ENCODE measurements at regions not wholly inside any gene's neighbourhood (a gene's known extent, or its start where the extent isn't known, plus 50 kb on each side); places are given as distances from the start of the nearest gene placed in this dataset.
A peak's percentile ranks its signal among the peaks of the same experiment; 100 is the strongest.

DNA sequence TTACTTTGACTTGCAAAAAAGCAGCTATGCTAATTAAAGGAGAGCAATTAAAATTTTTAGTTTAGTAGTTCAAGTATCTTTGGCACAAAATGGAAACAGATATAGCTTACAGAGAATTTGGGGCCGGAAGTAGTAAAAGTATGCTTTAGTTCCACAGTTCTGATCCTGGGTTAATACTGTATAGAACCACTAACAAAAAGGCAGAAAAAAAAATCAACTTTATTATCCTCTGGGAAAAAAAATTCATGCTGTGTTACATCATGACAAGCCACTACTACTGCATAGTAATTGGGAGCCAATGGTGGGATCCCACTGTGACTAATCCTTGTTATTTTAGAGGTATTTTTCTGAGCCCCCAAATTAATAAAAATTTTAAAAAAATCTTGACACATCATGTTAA lies 246.8 kb upstream of the PRDM9 start:
- Histone ChIP-seq H3K9ac (ENCODE audit: insufficient read depth, low read length) (no peak overlapping the region), H3K27me3 (ENCODE audit: control insufficient read depth, insufficient read depth, low read length) (no peaks in the 10 kb centered on the region), H3K4me2 (ENCODE audit: extremely low read depth, insufficient read depth, low read length) (no peak overlapping the region), H3K36me3 (ENCODE audit: control insufficient read depth, insufficient read depth, low read length) (no peaks in the 10 kb centered on the region), H3K9me3 (ENCODE audit: control insufficient read depth, insufficient read depth, low read depth, low read length) (no peaks in the 10 kb centered on the region), H3K79me2 (ENCODE audit: control insufficient read depth, insufficient read depth, low read length) (no peaks in the 10 kb centered on the region), H3K4me1 (ENCODE audit: control insufficient read depth, extremely low read depth, insufficient read depth, low read length) (no peaks in the 10 kb centered on the region), H4K20me1 (ENCODE audit: control insufficient read depth, extremely low read depth, insufficient read depth, low read length) (no peaks in the 10 kb centered on the region), H2AFZ (ENCODE audit: low read length) (no peak overlapping the region), H3K27ac (ENCODE audit: insufficient read depth, low read length) (no peak overlapping the region), H3K4me3 (replicated peaks in 1 of 4; ENCODE audit: control extremely low read depth in 1 of 4, insufficient read depth in 1 of 4, low read depth in 3 of 4, low read length in 4 of 4) (no peak overlapping the region)
- no peak for DNase-seq (ENCODE audit: low read depth in 2 of 2)
- no peak for TF ChIP-seq EZH2 (IDR thresholded peaks at IDR 0.05; ENCODE audit: low read length, missing control alignments)
- TF ChIP-seq, protein P1, sequence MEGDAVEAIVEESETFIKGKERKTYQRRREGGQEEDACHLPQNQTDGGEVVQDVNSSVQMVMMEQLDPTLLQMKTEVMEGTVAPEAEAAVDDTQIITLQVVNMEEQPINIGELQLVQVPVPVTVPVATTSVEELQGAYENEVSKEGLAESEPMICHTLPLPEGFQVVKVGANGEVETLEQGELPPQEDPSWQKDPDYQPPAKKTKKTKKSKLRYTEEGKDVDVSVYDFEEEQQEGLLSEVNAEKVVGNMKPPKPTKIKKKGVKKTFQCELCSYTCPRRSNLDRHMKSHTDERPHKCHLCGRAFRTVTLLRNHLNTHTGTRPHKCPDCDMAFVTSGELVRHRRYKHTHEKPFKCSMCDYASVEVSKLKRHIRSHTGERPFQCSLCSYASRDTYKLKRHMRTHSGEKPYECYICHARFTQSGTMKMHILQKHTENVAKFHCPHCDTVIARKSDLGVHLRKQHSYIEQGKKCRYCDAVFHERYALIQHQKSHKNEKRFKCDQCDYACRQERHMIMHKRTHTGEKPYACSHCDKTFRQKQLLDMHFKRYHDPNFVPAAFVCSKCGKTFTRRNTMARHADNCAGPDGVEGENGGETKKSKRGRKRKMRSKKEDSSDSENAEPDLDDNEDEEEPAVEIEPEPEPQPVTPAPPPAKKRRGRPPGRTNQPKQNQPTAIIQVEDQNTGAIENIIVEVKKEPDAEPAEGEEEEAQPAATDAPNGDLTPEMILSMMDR (conservative IDR thresholded peaks at IDR 0.05 in 1 of 2, IDR thresholded peaks at IDR 0.05 in 1 of 2; ENCODE audit: low read depth in 1 of 2, low read length in 2 of 2), result no peak

DNA sequence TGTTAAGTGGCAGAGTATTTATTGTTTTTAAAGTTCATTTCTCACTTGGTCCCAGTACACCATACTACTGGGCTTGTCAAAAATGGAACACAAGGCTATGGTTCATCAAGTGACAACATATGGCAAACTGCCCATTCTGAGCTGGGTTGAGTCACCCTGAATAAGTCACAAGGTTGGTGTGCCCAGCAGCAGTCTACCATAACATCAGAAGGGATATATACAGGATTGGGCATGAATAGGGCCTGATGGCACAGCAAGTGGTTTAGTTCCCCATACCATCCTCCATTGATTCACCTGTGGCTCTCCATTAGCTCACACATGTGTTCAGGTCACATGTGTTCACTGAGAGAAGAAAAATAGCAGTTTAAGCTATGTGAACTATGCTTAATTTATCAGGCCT lies 249.8 kb upstream of the PRDM9 start:
- H3K4me3 ChIP-seq (replicated peaks in 1 of 4; ENCODE audit: control extremely low read depth in 1 of 4, insufficient read depth in 1 of 4, low read depth in 3 of 4, low read length in 4 of 4), result no peak overlapping the region
- H3K4me2 ChIP-seq (ENCODE audit: extremely low read depth, insufficient read depth, low read length), result no peak overlapping the region
- no peak overlapping the region for H3K27ac ChIP-seq (ENCODE audit: insufficient read depth, low read length)
- H3K9me3 ChIP-seq (ENCODE audit: control insufficient read depth, insufficient read depth, low read depth, low read length), result no peaks in the 10 kb centered on the region
- H2AFZ ChIP-seq (ENCODE audit: low read length), result no peak overlapping the region
- peak in 1 of 2 donors; percentile 23 for DNase-seq (ENCODE audit: low read depth in 2 of 2)
- H3K27me3 ChIP-seq (ENCODE audit: control insufficient read depth, insufficient read depth, low read length), result no peaks in the 10 kb centered on the region
- no peaks in the 10 kb centered on the region for H3K4me1 ChIP-seq (ENCODE audit: control insufficient read depth, extremely low read depth, insufficient read depth, low read length)
- no peaks in the 10 kb centered on the region for H3K79me2 ChIP-seq (ENCODE audit: control insufficient read depth, insufficient read depth, low read length)
- no peak for TF ChIP-seq EZH2 (IDR thresholded peaks at IDR 0.05; ENCODE audit: low read length, missing control alignments)
- TF ChIP-seq, protein P1 (conservative IDR thresholded peaks at IDR 0.05 in 1 of 2, IDR thresholded peaks at IDR 0.05 in 1 of 2; ENCODE audit: low read depth in 1 of 2, low read length in 2 of 2), result no peak
- H3K36me3 ChIP-seq (ENCODE audit: control insufficient read depth, insufficient read depth, low read length), result no peaks in the 10 kb centered on the region
- H3K9ac ChIP-seq (ENCODE audit: insufficient read depth, low read length), result no peak overlapping the region
- no peaks in the 10 kb centered on the region for H4K20me1 ChIP-seq (ENCODE audit: control insufficient read depth, extremely low read depth, insufficient read depth, low read length)

DNA sequence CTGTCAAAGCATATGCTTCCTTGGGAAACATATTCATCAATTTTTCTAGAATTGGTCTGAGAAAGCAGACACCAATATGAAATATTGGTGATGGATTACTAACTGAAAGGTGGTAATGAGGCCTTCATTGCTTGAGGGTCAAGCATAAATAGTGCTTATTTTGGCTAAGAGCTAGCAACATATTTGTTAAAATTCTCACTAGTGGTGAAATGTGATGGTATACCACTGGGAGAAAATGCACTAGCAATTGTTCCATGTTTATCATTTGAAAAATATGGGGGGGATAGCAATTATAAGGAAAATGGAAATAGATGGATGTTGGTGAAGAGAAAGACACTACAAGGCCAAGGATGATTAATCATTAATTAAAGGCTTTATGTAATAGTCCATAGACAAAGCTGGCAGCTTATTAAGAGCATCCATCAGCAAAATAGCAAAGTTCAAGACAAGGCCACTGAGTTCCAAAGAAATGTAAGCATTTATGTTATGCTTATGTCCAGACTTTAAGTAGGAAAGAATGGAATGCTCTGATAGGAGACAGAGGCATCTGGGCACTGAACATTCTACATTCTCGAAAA lies 253.7 kb upstream of the PRDM9 start:
- no peaks in the 10 kb centered on the region for H3K27me3 ChIP-seq (ENCODE audit: control insufficient read depth, insufficient read depth, low read length)
- no peak overlapping the region for H3K4me2 ChIP-seq (ENCODE audit: extremely low read depth, insufficient read depth, low read length)
- H3K4me1 ChIP-seq (ENCODE audit: control insufficient read depth, extremely low read depth, insufficient read depth, low read length), result no peaks in the 10 kb centered on the region
- H3K36me3 ChIP-seq (ENCODE audit: control insufficient read depth, insufficient read depth, low read length), result no peaks in the 10 kb centered on the region
- no peaks in the 10 kb centered on the region for H3K79me2 ChIP-seq (ENCODE audit: control insufficient read depth, insufficient read depth, low read length)
- H3K27ac ChIP-seq (ENCODE audit: insufficient read depth, low read length), result no peak overlapping the region
- H3K9ac ChIP-seq (ENCODE audit: insufficient read depth, low read length), result no peak overlapping the region
- H3K9me3 ChIP-seq (ENCODE audit: control insufficient read depth, insufficient read depth, low read depth, low read length), result no peaks in the 10 kb centered on the region
- no peaks in the 10 kb centered on the region for H4K20me1 ChIP-seq (ENCODE audit: control insufficient read depth, extremely low read depth, insufficient read depth, low read length)
- no peak overlapping the region for H3K4me3 ChIP-seq (replicated peaks in 1 of 4; ENCODE audit: control extremely low read depth in 1 of 4, insufficient read depth in 1 of 4, low read depth in 3 of 4, low read length in 4 of 4)
- H2AFZ ChIP-seq (ENCODE audit: low read length), result no peak overlapping the region
- no peak for TF ChIP-seq EZH2 (IDR thresholded peaks at IDR 0.05; ENCODE audit: low read length, missing control alignments)
- TF ChIP-seq, protein P1 (conservative IDR thresholded peaks at IDR 0.05 in 1 of 2, IDR thresholded peaks at IDR 0.05 in 1 of 2; ENCODE audit: low read depth in 1 of 2, low read length in 2 of 2), result no peak
- no peak for DNase-seq (ENCODE audit: low read depth in 2 of 2)

Data from fibroblast of lung (primary cell).